NB4 (cell line): ENCODE measurements at regions not wholly inside any gene's neighbourhood (a gene's known extent, or its start where the extent isn't known, plus 50 kb on each side); places are given as distances from the start of the nearest gene placed in this dataset.

ENCODE experiments used
- MAX ChIP-seq: IDR thresholded peaks from 2 replicates; pipeline ENCODE4 v1.6.1; 2011; ENCODE audit warnings: low read depth, low read length
- MYC ChIP-seq: IDR thresholded peaks from 2 replicates; pipeline ENCODE4 v1.6.1; 2011; ENCODE audit warnings: low read depth, low read length
- POLR2A ChIP-seq: IDR thresholded peaks from 2 replicates; pipeline ENCODE4 v1.6.1; 2011; ENCODE audit warnings: mild to moderate bottlenecking; ENCODE audit not compliant: insufficient read length; ENCODE audit errors: extremely low read depth
- TF ChIP-seq, protein P1 (sequence below): IDR thresholded peaks from one replicate; pipeline ENCODE4 v1.5.1; 2012; ENCODE audit warnings: low read depth, low read length

GRCh38 chr3:40980467-40980866, 218.8 kb upstream of the CTNNB1 start:
- TF ChIP-seq, protein P1, sequence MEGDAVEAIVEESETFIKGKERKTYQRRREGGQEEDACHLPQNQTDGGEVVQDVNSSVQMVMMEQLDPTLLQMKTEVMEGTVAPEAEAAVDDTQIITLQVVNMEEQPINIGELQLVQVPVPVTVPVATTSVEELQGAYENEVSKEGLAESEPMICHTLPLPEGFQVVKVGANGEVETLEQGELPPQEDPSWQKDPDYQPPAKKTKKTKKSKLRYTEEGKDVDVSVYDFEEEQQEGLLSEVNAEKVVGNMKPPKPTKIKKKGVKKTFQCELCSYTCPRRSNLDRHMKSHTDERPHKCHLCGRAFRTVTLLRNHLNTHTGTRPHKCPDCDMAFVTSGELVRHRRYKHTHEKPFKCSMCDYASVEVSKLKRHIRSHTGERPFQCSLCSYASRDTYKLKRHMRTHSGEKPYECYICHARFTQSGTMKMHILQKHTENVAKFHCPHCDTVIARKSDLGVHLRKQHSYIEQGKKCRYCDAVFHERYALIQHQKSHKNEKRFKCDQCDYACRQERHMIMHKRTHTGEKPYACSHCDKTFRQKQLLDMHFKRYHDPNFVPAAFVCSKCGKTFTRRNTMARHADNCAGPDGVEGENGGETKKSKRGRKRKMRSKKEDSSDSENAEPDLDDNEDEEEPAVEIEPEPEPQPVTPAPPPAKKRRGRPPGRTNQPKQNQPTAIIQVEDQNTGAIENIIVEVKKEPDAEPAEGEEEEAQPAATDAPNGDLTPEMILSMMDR, result no peak
- TF ChIP-seq MYC (no peak), POLR2A (no peak), MAX (no peak)
